Liver (tissue), 8 donors: ENCODE measurements at regions not wholly inside any gene's neighbourhood (a gene's known extent, or its start where the extent isn't known, plus 50 kb on each side); places are given as distances from the start of the nearest gene placed in this dataset.

Experiments
- DNase-seq: peaks from one replicate; pipeline ENCODE4 v3.0.0-alpha.2; 2017; ENCODE audit warnings: low spot score
- H3K27ac ChIP-seq, 2 donors: one replicate each; pipeline ENCODE4 v1.7.0; 2013; ENCODE audit warnings: inconsistent platforms in 2 of 2, low read length in 2 of 2, control low read depth in 1 of 2, low read depth in 1 of 2, mild to moderate bottlenecking in 1 of 2
- H3K27me3 ChIP-seq, 4 donors: one replicate each; pipeline versions ENCODE4 v1.6.1 to v1.7.0; 2013; ENCODE audit warnings: low read length in 3 of 4, inconsistent platforms in 1 of 4, mild to moderate bottlenecking in 1 of 4, moderate library complexity in 1 of 4; ENCODE audit not compliant: control insufficient read depth in 4 of 4, insufficient read depth in 4 of 4
- H3K36me3 ChIP-seq, 4 donors: one replicate each; pipeline versions ENCODE4 v1.6.1 to v1.7.0; 2013; ENCODE audit warnings: low read length in 3 of 4, mild to moderate bottlenecking in 3 of 4, low read depth in 1 of 4, moderate library complexity in 1 of 4; ENCODE audit not compliant: control insufficient read depth in 4 of 4, insufficient read depth in 3 of 4
- H3K4me1 ChIP-seq, 4 donors: one replicate each; pipeline versions ENCODE4 v1.6.1 to v1.7.0; 2013; ENCODE audit warnings: low read length in 3 of 4, mild to moderate bottlenecking in 3 of 4, moderate library complexity in 1 of 4; ENCODE audit not compliant: control insufficient read depth in 4 of 4, insufficient read depth in 4 of 4
- H3K4me3 ChIP-seq, 3 donors: one replicate each; pipeline versions ENCODE4 v1.6.1 to v1.7.0; 2013; ENCODE audit warnings: low read length in 3 of 3, control low read depth in 1 of 3, low read depth in 1 of 3, mild to moderate bottlenecking in 1 of 3
- H3K9ac ChIP-seq, 2 donors: one replicate each; pipeline ENCODE4 v1.7.0; 2013; ENCODE audit warnings: low read length in 2 of 2, mild to moderate bottlenecking in 2 of 2, moderate library complexity in 2 of 2, control low read depth in 1 of 2, low read depth in 1 of 2
- H3K9me3 ChIP-seq, 4 donors: one replicate each; pipeline versions ENCODE4 v1.6.1 to v1.7.0; 2013; ENCODE audit warnings: low read length in 3 of 4; ENCODE audit not compliant: control insufficient read depth in 4 of 4
- ATF3 ChIP-seq: IDR thresholded peaks from 2 replicates; pipeline ENCODE4 v1.6.1; 2016; ENCODE audit warnings: antibody characterized with exemption
- CTCF ChIP-seq: fragments of 150-350 bp; IDR thresholded peaks from 2 replicates; pipeline ENCODE4 v1.5.1; 2017; ENCODE audit warnings: improper control_type of control experiment, low read depth, low read length; ENCODE audit not compliant: missing input control
- EGR1 ChIP-seq, 2 donors: IDR thresholded peaks; 2 replicates each; pipeline ENCODE4 v1.6.1; 2016 to 2018; ENCODE audit warnings: antibody characterized with exemption in 2 of 2, low read depth in 2 of 2
- FOXA1 ChIP-seq: IDR thresholded peaks from 2 replicates; pipeline ENCODE4 v1.6.1; 2016; ENCODE audit warnings: antibody characterized with exemption
- FOXA2 ChIP-seq: IDR thresholded peaks from 2 replicates; pipeline ENCODE4 v1.6.1; 2016; ENCODE audit warnings: antibody characterized with exemption
- GABPA ChIP-seq, 2 donors: IDR thresholded peaks in 1 of 2; conservative IDR thresholded peaks in 1 of 2; 2 replicates each; pipeline ENCODE4 v1.6.1; 2016; ENCODE audit warnings: antibody characterized with exemption in 2 of 2, mild to moderate bottlenecking in 1 of 2, moderate library complexity in 1 of 2
- HNF4A ChIP-seq, 2 donors: conservative IDR thresholded peaks; 2 replicates each; pipeline ENCODE4 v1.6.1; 2016; ENCODE audit warnings: antibody characterized with exemption in 2 of 2, mild to moderate bottlenecking in 2 of 2
- HNF4G ChIP-seq: IDR thresholded peaks from 2 replicates; pipeline ENCODE4 v1.6.1; 2016; ENCODE audit warnings: antibody characterized with exemption
- JUND ChIP-seq, 2 donors: IDR thresholded peaks; 2 replicates each; pipeline ENCODE4 v1.6.1; 2016; ENCODE audit warnings: antibody characterized with exemption in 2 of 2
- MAX ChIP-seq: IDR thresholded peaks from 2 replicates; pipeline ENCODE4 v1.6.1; 2016; ENCODE audit warnings: antibody characterized with exemption
- NR2F2 ChIP-seq: IDR thresholded peaks from 2 replicates; pipeline ENCODE4 v1.6.1; 2016; ENCODE audit warnings: antibody characterized with exemption
- RAD21 ChIP-seq, 2 donors: IDR thresholded peaks; 2 replicates each; pipeline ENCODE4 v1.6.1; 2016; ENCODE audit warnings: antibody characterized with exemption in 2 of 2, mild to moderate bottlenecking in 2 of 2
- REST ChIP-seq: IDR thresholded peaks from 2 replicates; pipeline ENCODE4 v1.6.1; 2016; ENCODE audit warnings: antibody characterized with exemption, mild to moderate bottlenecking
- RXRA ChIP-seq, 2 donors: IDR thresholded peaks; 2 replicates each; pipeline ENCODE4 v1.6.1; 2017 to 2018; ENCODE audit warnings: antibody characterized with exemption in 2 of 2, mild to moderate bottlenecking in 1 of 2
- SP1 ChIP-seq: IDR thresholded peaks from 2 replicates; pipeline ENCODE4 v1.6.1; 2018; ENCODE audit warnings: antibody characterized with exemption, mild to moderate bottlenecking
- TAF1 ChIP-seq: conservative IDR thresholded peaks from 2 replicates; pipeline ENCODE4 v1.6.1; 2016; ENCODE audit warnings: antibody characterized with exemption, mild to moderate bottlenecking
- YY1 ChIP-seq: IDR thresholded peaks from 2 replicates; pipeline ENCODE4 v1.6.1; 2016; ENCODE audit warnings: antibody characterized with exemption, mild to moderate bottlenecking
- ZBTB33 ChIP-seq: IDR thresholded peaks from 2 replicates; pipeline ENCODE4 v1.6.1; 2016; ENCODE audit warnings: antibody characterized with exemption
- WGBS: extraction: QIAGEN DNeasy Blood & Tissue Kit; methylation state at CpG from one replicate; pipeline ENCODE4 v1.1.7; 2013; 5-methylcytosine and 5-hydroxymethylcytosine counted together
- donor health status: healthy.
- donor health status: healthy.
- donor health status: healthy.
- donor health status: healthy.
- donor health status: healthy.

GRCh38 chrX:118221733-118222132 lies 105.1 kb upstream of the KLHL13 start:
- H3K36me3 ChIP-seq = no peaks in the 10 kb centered on the region
- H3K4me3 ChIP-seq = no peak overlapping the region
- no peaks in the 10 kb centered on the region for H3K27me3 ChIP-seq
- no peak overlapping the region for H3K9ac ChIP-seq
- peaks cover 0 to 2% (median 0%) of the 10 kb centered on the region in 4 donors for H3K4me1 ChIP-seq
- no peak for TF ChIP-seq HNF4A (conservative IDR thresholded peaks at IDR 0.05)
- no peak for TF ChIP-seq NR2F2
- TF ChIP-seq SP1 = no peak
- no peak for TF ChIP-seq JUND (IDR thresholded peaks at IDR 0.05)
- no peak for TF ChIP-seq MAX
- no peak for TF ChIP-seq ZBTB33
- no peak for TF ChIP-seq YY1
- TF ChIP-seq FOXA2 = no peak
- TF ChIP-seq CTCF = no peak
- TF ChIP-seq FOXA1 = no peak
- no peak for TF ChIP-seq GABPA (IDR thresholded peaks at IDR 0.05 in 1 of 2, conservative IDR thresholded peaks at IDR 0.05 in 1 of 2)
- TF ChIP-seq REST = no peak
- no peak for TF ChIP-seq HNF4G
- TF ChIP-seq TAF1 = no peak
- TF ChIP-seq RXRA (IDR thresholded peaks at IDR 0.05) = no peak
- 86% methylated on average over 3 of the region's 3 CpGs for WGBS
- DNase-seq = no peak
- H3K27ac ChIP-seq = no peak overlapping the region
- no peaks in the 10 kb centered on the region for H3K9me3 ChIP-seq

GRCh38 chrX:118222421-118222820 lies 105.8 kb upstream of the KLHL13 start:
- H3K4me3 ChIP-seq = no peak overlapping the region
- no peak overlapping the region for H3K9ac ChIP-seq
- no peaks in the 10 kb centered on the region for H3K9me3 ChIP-seq
- H3K36me3 ChIP-seq = no peaks in the 10 kb centered on the region
- no peak overlapping the region for H3K27ac ChIP-seq
- no peak for DNase-seq
- no peaks in the 10 kb centered on the region for H3K27me3 ChIP-seq
- H3K4me1 ChIP-seq = peaks cover 0 to 2% (median 0%) of the 10 kb centered on the region in 4 donors
- TF ChIP-seq MAX (no peak), EGR1 (IDR thresholded peaks at IDR 0.05; ENCODE audit: low read depth in 2 of 2) (no peak), FOXA2 (no peak), NR2F2 (no peak), YY1 (no peak), HNF4G (no peak), RXRA (IDR thresholded peaks at IDR 0.05) (no peak), RAD21 (IDR thresholded peaks at IDR 0.05) (no peak), HNF4A (conservative IDR thresholded peaks at IDR 0.05) (no peak), JUND (IDR thresholded peaks at IDR 0.05) (no peak), CTCF (no peak), ZBTB33 (no peak), TAF1 (no peak), ATF3 (no peak), SP1 (no peak), GABPA (IDR thresholded peaks at IDR 0.05 in 1 of 2, conservative IDR thresholded peaks at IDR 0.05 in 1 of 2) (no peak), FOXA1 (no peak)
